Stimulated activated CD4-positive, alpha-beta T cell treated with anti-CD3 and anti-CD28 coated beads, Interleukin-1b, Interleukin-23, amount 100 ng/mL, for 4 hours (primary cell): ENCODE measurements at regions not wholly inside any gene's neighbourhood (a gene's known extent, or its start where the extent isn't known, plus 50 kb on each side); places are given as distances from the start of the nearest gene placed in this dataset.
"Not testable (repeated sequence)": the region's sequence is repeated elsewhere in the genome, so short reads cannot be mapped to it uniquely, and the experiment has no call there.

Experiments
- DNase-seq, 2 donors: peaks; one replicate each; pipeline ENCODE4 v3.0.0-alpha.2; 2020; ENCODE audit warnings: low read depth in 2 of 2

DNA sequence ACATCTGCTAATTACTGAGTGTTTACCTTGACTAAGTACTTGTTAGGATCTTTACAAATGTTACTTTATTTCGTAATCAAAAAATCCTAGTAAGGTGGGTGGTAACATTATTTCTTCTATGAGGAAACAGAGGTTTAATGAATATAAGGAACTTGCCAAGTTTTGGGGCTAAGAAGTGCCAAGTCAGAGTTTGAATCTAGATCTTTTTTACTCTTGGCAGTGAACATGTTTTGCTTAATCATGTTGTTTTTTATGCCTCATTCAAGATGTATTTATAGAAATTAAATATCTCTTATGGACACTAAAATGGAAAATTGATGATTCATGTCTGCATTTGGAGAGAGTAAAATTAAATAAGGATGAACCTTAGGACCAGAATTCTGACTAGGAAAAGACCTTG is 393.7 kb downstream of the UTRN start:
- no peak for DNase-seq

- no peak for DNase-seq
These were observed 396.2 kb downstream of the UTRN start for GRCh38 chr6:144681334-144681733.

GRCh38 chr6:144683216-144684070 is 398.3 kb downstream of the UTRN start:
- DNase-seq, result no peak

GRCh38 chr6:144688713-144689112 is 403.6 kb downstream of the UTRN start:
- no peak for DNase-seq

DNA sequence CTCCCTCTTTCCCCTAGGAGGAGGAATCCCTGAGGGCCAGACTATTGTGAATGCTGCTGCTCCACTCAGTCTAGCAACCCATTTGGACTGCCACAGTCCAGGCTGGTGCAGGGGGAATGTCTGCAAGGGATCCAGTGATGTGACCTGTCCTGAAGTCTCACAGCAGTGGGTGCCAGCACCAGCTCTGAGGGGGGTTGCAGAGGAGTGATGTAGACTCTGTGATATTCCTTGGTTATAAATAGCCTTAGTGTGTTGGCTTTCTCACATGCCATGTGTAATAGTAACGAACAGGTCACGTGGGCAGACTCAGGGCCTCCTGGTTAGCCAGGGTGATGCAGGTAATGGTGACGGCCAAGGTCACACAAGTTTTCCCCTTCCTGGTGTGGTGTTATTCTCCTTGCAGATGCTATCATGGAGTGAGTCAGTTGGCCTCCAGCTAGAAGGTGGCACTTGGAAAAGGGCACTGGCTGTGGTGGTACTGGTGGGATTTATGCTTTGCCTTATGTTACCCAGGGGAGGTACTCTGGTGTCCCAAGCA is 404.4 kb downstream of the UTRN start:
- DNase-seq, result no peak

- DNase-seq, result no peak
These were observed 405.0 kb downstream of the UTRN start for GRCh38 chr6:144690133-144690532.

DNA sequence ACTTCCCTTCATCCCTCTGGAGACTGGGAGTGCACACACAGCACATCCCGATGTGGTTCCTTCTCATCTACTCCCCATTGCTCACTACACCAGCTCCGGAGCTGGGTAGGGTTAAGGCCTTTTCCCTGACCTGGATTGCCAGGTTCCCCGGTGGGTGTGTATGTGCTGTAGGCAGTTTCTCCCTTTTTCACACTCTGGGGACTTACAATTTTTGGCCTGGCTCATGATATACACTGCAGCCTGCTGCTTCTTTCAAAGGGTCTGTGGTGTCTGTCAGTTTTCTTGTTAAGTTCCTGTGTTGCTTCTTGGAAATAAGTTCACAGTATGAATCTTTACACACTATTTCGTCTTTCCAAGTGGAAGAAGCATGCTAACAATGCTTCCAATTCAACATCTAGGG is 405.5 kb downstream of the UTRN start:
- DNase-seq, result no peak

DNA sequence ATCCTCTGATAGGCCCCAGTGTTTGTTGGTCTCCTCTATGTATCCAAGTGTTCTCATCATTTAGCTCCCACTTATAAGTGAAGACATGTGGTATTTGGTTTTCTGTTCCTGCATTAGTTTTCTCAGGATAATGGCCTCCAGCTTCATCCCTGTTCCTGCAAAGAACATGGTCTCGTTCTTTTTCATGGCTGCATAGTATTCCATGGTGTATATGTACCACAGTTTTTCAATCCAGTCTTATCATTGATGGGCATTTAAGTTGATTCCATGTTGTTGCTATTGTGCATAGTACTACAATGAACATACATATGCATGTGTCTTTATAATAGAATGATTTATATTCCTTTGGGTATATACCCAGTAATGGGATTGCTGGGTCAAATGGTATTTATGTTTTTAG is 406.9 kb downstream of the UTRN start:
- DNase-seq, result not testable (repeated sequence)

DNA sequence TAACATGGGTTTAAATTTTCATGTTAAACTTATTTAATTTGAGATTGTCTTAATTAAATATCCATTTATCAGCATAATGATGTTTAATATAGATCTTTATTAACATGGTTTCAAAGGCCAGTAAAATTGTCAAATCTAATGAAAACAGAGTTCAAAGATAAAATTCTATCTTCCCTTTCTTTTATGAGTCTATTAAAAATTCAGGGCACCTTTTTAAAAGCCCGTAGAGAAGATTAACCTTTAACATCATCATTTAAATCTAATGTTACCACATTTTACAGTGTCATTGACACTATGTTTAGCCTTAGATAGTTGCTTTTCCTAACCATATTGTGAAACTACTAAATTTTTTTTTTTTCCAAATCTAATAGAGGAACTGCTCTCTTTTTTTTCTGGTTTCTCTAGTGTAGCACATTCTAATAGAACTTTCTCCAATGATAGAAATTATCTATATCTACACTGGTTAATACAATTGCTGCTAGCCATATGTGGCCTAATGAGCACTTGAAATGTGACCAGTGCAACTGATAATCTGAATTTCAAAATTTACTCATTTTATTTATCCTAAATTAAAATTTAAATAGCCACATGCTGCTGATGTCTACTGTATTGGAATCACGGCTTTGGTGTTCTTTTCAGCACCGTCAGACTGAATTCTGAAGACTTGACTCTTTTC is 410.9 kb downstream of the UTRN start:
- no peak for DNase-seq

- DNase-seq, result no peak
These were observed 411.7 kb downstream of the UTRN start for GRCh38 chr6:144696610-144697368.

DNA sequence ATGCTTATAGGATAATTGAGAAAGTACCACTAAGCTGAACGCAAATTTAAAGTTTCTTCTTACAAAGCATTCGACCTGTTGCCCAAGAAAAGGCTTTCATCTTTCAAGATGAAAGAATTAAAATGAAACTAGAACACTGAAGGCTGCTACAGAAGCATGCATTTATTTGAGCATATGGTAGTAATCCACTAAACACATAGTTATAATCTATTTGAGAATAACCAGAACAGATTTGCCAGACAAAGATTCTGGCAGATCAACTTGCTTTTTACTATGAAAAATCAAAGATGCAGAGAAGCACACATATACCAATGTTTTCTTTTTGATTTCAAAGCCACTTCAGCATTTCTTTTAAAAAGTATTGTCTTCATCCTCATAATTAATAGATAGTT is 412.2 kb downstream of the UTRN start:
- DNase-seq, result no peak

- no peak for DNase-seq
These were observed 412.7 kb downstream of the UTRN start for GRCh38 chr6:144697801-144698200.

- DNase-seq, result no peak
These were observed 417.6 kb downstream of the UTRN start for GRCh38 chr6:144702781-144703180.

DNA sequence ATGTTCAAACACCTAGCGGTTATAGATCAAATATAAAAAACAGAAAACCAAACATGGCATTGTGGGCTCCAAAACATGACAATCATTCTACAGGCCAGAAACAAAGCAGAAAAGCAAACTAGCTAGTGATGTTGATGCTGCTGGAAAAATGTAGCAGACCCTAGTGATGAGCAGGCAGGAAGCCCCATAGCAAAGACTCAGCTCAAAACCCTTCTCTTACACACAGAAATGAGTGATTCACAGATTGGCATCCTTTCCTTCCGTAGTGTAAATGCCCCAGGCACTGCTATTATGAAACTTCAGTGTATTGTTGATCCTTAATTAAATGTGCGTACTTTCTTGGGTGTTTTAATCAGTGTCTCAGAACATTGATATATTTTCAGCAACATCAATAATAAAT is 425.1 kb downstream of the UTRN start:
- DNase-seq, result no peak

GRCh38 chr6:144711661-144712060 is 426.5 kb downstream of the UTRN start:
- no peak for DNase-seq

- DNase-seq, result no peak
These were observed 427.4 kb downstream of the UTRN start for GRCh38 chr6:144712541-144712940.

GRCh38 chr6:144714021-144714712 is 429.0 kb downstream of the UTRN start:
- no peak for DNase-seq

DNA sequence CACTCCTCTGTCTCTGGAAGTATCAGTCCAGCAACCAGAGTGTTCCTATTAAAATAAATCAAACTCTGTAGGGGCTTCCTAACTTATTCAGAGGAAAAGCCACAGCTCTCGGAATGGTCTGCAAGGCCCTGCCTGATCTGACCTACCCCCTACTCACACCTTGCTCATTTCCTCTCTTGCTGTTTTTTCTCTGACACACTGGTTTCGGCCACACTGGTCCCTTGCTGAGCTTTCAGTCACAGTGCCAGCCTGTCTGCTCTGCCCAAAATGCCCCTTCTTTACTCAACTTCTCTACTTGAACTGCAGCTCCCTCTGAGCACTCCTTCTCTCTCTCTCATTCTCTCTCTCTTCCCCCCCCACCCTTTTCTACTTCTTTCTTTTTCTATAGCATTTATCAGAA is 430.2 kb downstream of the UTRN start:
- DNase-seq, result no peak

DNA sequence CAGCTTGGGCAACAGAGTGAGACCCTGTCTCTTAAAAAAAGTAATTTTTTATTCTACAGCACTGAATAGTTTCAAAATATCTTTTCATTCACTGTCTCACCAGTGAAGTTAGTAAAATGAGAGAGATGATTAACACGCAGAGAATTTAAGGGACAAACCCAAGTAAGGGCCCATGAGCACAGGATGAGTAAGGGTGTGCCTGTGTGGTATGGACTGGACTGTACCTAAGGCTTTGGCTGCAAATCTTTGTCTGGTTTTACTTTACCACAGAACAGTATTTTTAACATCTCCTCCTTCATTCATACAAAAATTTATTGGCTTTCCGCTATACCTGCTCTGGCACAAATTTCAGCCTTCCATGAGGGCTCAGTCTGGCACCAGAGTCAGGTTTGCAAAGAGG is 433.3 kb downstream of the UTRN start:
- no peak for DNase-seq

DNA sequence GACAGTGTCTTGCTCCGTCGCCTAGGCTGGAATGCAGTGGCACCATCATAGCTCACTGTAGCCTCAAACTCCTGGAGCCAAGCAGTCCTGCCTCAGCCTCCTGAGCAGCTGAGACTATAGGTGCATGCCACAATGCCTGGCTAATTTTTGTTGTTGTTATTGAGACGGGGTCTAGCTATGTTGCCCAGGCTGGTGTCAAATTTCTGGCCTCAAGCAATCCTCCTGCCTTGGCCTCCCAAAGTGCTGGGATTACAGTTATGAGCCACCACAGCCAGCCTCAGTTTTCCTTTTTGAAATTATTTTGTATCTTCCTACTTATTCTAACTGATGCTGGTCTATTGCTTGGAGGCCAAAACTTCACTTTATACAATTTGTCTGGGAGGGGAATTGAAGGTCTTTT is 436.1 kb downstream of the UTRN start:
- DNase-seq, result no peak

- DNase-seq, result no peak
These were observed 437.1 kb downstream of the UTRN start for GRCh38 chr6:144722154-144722737.
